CD4-positive, CD25-positive, alpha-beta regulatory T cell (primary cell): ENCODE measurements at regions not wholly inside any gene's neighbourhood (a gene's known extent, or its start where the extent isn't known, plus 50 kb on each side); places are given as distances from the start of the nearest gene placed in this dataset.

Source experiments
- ATAC-seq, 2 donors: fragments of 150-1000 bp; cut with Tn5 transposase; one replicate each; pipeline ENCODE4 v1.10.0; 2021; ENCODE audit warnings: low read depth in 2 of 2, moderate number of reproducible peaks in 2 of 2, moderate library complexity in 1 of 2
- DNase-seq, 3 donors: peaks; one replicate each; pipeline versions ENCODE4 v3.0.0 to v3.0.0-alpha.2; 2012 to 2022; ENCODE audit warnings: mixed read lengths in 1 of 3
- H3K27ac ChIP-seq: one replicate; pipeline ENCODE4 v1.7.0; 2013; ENCODE audit warnings: mild to moderate bottlenecking, low read length; ENCODE audit not compliant: insufficient read depth, poor library complexity, severe bottlenecking
- H3K27me3 ChIP-seq: one replicate; pipeline ENCODE4 v1.7.0; 2013; ENCODE audit warnings: low read length; ENCODE audit not compliant: control insufficient read depth, insufficient read depth
- H3K36me3 ChIP-seq: one replicate; pipeline ENCODE4 v1.7.0; 2013; ENCODE audit warnings: mild to moderate bottlenecking, low read length, moderate library complexity; ENCODE audit not compliant: control insufficient read depth, insufficient read depth
- H3K4me1 ChIP-seq: 2 replicates; pipeline ENCODE4 v1.7.0; 2013; ENCODE audit warnings: mild to moderate bottlenecking, low read length; ENCODE audit not compliant: insufficient read depth, control insufficient read depth, poor library complexity, severe bottlenecking
- H3K4me3 ChIP-seq: one replicate; pipeline ENCODE4 v1.7.0; 2013; ENCODE audit warnings: low read depth, mild to moderate bottlenecking, low read length, moderate library complexity
- H3K9me3 ChIP-seq, 2 experiments: 1 replicate in 1 of 2; 2 replicates in 1 of 2; pipeline ENCODE4 v1.7.0; 2013; ENCODE audit warnings: low read length in 2 of 2, mild to moderate bottlenecking in 1 of 2, moderate library complexity in 1 of 2; ENCODE audit not compliant: control insufficient read depth in 2 of 2
- H3K27ac Mint-ChIP-seq, 3 donors: one replicate each; pipeline ENCODE4 v1.8.0; 2020 to 2022; ENCODE audit warnings: mild to moderate bottlenecking in 3 of 3, mixed read lengths in 3 of 3, moderate library complexity in 2 of 3
- H3K27me3 Mint-ChIP-seq: one replicate; pipeline ENCODE4 v1.8.0; 2022; ENCODE audit warnings: mild to moderate bottlenecking, mixed read lengths
- H3K36me3 Mint-ChIP-seq: one replicate; pipeline ENCODE4 v1.8.0; 2020; ENCODE audit warnings: mixed read lengths
- H3K4me1 Mint-ChIP-seq, 4 donors: one replicate each; pipeline ENCODE4 v1.8.0; 2020 to 2022; ENCODE audit warnings: mixed read lengths in 4 of 4, mild to moderate bottlenecking in 1 of 4
- H3K4me3 Mint-ChIP-seq, 4 donors: one replicate each; pipeline ENCODE4 v1.8.0; 2020 to 2022; ENCODE audit warnings: mild to moderate bottlenecking in 4 of 4, mixed read lengths in 4 of 4, moderate library complexity in 3 of 4
- H3K9me3 Mint-ChIP-seq, 7 donors: one replicate each; pipeline ENCODE4 v1.8.0; 2020 to 2022; ENCODE audit warnings: mixed read lengths in 7 of 7, mild to moderate bottlenecking in 3 of 7, moderate library complexity in 2 of 7

DNA sequence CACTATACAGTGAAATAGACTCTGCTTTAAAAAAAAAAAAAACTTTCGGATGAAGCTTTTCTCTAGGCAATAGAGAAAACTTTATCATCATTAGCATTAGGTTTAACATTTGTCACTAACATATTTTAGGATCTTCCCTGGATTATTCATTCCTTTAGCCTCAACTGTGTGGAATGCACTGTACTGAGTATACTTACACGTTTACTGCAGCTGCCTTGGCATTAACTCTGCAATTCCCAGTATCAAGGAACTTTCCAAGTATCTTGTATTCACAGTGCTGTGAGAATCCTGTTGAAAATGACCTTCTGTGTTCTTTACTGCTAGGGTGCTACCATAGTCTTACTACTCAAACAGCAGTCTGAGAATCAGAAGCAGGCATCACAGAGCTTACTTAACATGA is 328.2 kb upstream of the COL3A1 start:
- H3K4me1 Mint-ChIP-seq, result no peaks in the 10 kb centered on the region
- peaks cover 0 to 8% (median 4%) of the 10 kb centered on the region in 7 donors for H3K9me3 Mint-ChIP-seq
- Histone ChIP-seq H3K9me3 (no peaks in the 10 kb centered on the region), H3K27ac (no peak overlapping the region), H3K4me1 (no peaks in the 10 kb centered on the region), H3K27me3 (no peaks in the 10 kb centered on the region), H3K36me3 (no peaks in the 10 kb centered on the region), H3K4me3 (no peak overlapping the region)
- H3K27me3 Mint-ChIP-seq, result no peaks in the 10 kb centered on the region
- H3K4me3 Mint-ChIP-seq, result no peak overlapping the region
- DNase-seq, result no peak
- H3K27ac Mint-ChIP-seq, result no peak overlapping the region
- ATAC-seq, result no peak
- H3K36me3 Mint-ChIP-seq, result no peaks in the 10 kb centered on the region

DNA sequence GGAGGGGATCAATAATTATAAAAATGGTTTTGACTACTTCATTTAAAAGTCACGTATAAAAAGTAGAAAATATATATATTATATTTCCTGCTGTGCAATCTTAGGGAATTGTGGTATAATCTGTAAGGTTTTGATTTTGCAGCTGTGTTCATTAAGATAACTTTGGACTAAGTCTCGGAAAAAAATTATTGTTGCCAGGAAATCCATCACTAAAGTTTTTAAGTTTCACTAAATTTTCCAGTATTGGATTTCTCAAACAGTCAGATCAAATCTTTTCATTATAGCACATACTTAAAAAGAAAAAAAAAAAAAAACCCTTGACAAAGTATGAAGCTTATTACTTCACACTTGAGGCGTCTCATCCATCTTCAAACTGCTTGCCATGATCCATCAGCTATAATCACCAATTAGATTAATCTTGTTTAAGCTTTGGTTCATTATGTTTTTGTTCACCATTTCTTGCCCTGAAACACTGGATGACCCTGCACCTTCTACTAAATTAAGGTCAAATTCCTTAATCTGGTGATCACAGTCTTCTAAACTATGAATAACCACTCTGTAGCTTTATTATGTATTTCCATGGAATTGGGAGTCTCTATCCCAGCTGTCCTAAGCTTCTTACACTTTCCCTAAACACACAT is 326.6 kb upstream of the COL3A1 start:
- Mint-ChIP-seq H3K4me1 (no peaks in the 10 kb centered on the region), H3K9me3 (peaks cover 0 to 13% (median 4%) of the 10 kb centered on the region in 7 donors), H3K4me3 (no peak overlapping the region), H3K36me3 (no peaks in the 10 kb centered on the region), H3K27ac (no peak overlapping the region), H3K27me3 (no peaks in the 10 kb centered on the region)
- H3K4me3 ChIP-seq, result no peak overlapping the region
- no peaks in the 10 kb centered on the region for H3K27me3 ChIP-seq
- no peak overlapping the region for H3K27ac ChIP-seq
- H3K4me1 ChIP-seq, result no peaks in the 10 kb centered on the region
- H3K36me3 ChIP-seq, result no peaks in the 10 kb centered on the region
- H3K9me3 ChIP-seq, result no peaks in the 10 kb centered on the region
- DNase-seq (no peak), ATAC-seq (no peak)

DNA sequence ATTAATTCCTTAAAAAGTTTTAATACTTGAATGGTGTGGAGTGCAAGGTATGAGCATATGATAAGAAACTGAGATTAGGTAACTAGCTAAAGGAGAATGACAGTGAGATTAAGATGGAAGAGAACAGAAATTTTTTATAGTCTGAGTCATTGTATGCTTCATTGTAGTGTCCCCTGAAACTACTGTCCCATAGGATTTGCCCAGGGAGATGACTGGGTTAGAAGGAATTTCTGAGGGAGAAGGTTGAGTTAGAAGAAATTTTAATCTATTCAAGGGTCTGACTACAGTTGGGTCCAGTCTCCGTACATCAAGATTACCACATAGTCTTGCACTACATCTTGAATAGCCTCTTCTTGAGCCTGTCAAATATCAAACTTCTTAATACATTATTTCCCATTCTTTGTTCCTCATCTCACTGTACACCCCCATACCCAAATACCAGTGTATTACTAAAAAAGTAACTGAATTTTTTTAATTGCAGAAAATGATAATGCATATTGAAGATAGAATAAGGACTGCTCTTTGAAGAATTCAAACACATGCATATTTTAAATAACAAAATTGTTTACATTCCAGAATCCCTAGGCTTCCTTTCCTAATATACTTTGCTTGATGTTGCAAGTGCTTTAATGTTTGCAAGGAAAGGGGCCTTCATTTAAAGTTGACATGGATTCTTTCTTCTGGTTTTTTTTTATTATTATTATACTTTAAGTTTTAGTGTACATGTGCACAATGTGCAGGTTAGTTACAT is 314.3 kb upstream of the COL3A1 start:
- H3K36me3 Mint-ChIP-seq, result no peaks in the 10 kb centered on the region
- H3K9me3 Mint-ChIP-seq, result peaks cover 0 to 5% (median 0%) of the 10 kb centered on the region in 7 donors
- no peak for ATAC-seq
- Histone ChIP-seq H3K27ac (no peak overlapping the region), H3K36me3 (no peaks in the 10 kb centered on the region), H3K9me3 (no peaks in the 10 kb centered on the region), H3K4me3 (no peak overlapping the region), H3K4me1 (no peaks in the 10 kb centered on the region), H3K27me3 (no peaks in the 10 kb centered on the region)
- DNase-seq, result no peak
- no peak overlapping the region for H3K4me3 Mint-ChIP-seq
- H3K27ac Mint-ChIP-seq, result no peak overlapping the region
- H3K27me3 Mint-ChIP-seq, result no peaks in the 10 kb centered on the region
- no peaks in the 10 kb centered on the region for H3K4me1 Mint-ChIP-seq

DNA sequence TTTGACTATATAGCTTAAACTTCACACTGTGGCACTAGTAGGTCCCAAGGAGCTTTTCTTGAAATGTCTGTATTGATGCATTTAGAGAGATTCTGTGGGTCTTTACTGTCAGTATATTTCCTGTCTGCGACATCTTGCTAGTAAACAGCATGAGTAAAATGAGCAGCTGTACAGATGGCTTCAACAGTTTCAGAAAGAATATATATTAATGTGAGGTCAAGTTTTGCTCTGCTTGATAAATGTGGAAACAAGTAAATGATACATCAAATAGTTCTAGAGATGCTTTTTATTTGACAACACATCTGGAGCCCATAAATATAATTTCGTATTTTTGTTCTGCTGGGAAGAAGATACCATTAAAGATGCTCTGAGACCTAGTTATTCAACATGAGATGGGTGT is 310.9 kb upstream of the COL3A1 start:
- ATAC-seq, result no peak
- H3K9me3 ChIP-seq, result peaks cover 0 to 1% of the 10 kb centered on the region in 2 experiments

DNA sequence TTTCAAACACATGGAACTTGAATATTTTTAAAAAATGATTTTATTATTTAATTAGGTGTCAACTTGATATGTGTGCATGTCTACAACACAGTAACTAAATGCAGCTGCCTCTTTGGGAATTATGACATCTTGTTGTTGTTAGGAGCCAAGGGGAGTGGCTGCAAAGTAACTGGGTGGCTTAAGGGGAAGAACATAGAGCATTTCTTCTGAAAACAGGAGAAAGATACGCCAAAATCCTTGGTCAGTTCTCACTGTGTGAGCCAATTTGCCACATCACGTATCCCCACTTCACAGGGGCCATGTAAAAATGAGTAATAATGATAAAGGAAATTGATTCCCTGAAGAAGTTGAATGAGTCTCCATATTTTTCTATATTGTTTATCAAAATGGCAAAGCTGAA is 309.8 kb upstream of the COL3A1 start:
- H3K27ac ChIP-seq, result no peak overlapping the region
- no peaks in the 10 kb centered on the region for H3K27me3 ChIP-seq
- H3K36me3 ChIP-seq, result no peaks in the 10 kb centered on the region
- Mint-ChIP-seq H3K27me3 (no peaks in the 10 kb centered on the region), H3K4me3 (no peak overlapping the region), H3K9me3 (peaks cover 0 to 3% (median 2%) of the 10 kb centered on the region in 7 donors), H3K27ac (no peak overlapping the region), H3K36me3 (no peaks in the 10 kb centered on the region), H3K4me1 (no peaks in the 10 kb centered on the region)
- H3K4me1 ChIP-seq, result no peaks in the 10 kb centered on the region
- H3K4me3 ChIP-seq, result no peak overlapping the region
- DNase-seq (no peak), ATAC-seq (no peak)
- peaks cover 0 to 1% of the 10 kb centered on the region in 2 experiments for H3K9me3 ChIP-seq

More for the DNA sequence above, 310.9 kb upstream of the COL3A1 start:
- H3K36me3 ChIP-seq, result no peaks in the 10 kb centered on the region
- no peaks in the 10 kb centered on the region for H3K27me3 ChIP-seq
- Mint-ChIP-seq H3K36me3 (no peaks in the 10 kb centered on the region), H3K9me3 (peaks cover 0 to 3% (median 0%) of the 10 kb centered on the region in 7 donors), H3K27me3 (no peaks in the 10 kb centered on the region), H3K27ac (no peak overlapping the region), H3K4me3 (no peak overlapping the region), H3K4me1 (no peaks in the 10 kb centered on the region)
- no peak overlapping the region for H3K4me3 ChIP-seq
- H3K27ac ChIP-seq, result no peak overlapping the region
- H3K4me1 ChIP-seq, result no peaks in the 10 kb centered on the region
- DNase-seq, result no peak

DNA sequence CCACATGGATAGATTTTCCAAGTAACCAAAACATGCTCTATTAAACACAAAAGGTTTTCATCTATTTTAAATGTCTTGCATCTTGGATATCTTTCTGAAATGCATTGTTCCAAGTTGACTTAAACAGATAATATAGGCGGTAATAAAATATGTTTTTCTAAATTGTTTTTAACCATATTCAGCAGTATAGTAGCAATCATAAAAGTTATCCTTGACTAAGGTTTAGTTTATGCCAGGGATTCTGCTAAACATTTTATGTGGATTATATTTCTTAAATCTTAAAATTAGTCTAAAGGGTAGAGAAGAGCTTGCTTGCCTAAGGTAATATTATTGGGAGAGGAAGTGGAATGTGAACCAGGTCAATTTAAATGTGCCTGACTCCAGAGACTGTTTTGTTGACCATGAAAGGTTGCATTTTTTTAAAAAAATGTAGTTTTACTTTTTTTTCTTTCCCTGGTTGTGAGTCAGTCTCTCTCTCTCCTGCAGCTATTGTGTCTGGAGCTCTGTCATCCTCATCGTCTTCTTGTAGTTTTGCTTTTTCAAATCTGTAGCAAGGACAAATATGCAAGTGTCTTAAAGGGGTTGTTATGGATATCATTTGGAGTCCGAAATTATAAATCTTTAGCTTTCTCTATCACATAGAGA is 309.1 kb upstream of the COL3A1 start:
- no peaks in the 10 kb centered on the region for H3K4me1 Mint-ChIP-seq
- H3K4me3 ChIP-seq, result no peak overlapping the region

DNA sequence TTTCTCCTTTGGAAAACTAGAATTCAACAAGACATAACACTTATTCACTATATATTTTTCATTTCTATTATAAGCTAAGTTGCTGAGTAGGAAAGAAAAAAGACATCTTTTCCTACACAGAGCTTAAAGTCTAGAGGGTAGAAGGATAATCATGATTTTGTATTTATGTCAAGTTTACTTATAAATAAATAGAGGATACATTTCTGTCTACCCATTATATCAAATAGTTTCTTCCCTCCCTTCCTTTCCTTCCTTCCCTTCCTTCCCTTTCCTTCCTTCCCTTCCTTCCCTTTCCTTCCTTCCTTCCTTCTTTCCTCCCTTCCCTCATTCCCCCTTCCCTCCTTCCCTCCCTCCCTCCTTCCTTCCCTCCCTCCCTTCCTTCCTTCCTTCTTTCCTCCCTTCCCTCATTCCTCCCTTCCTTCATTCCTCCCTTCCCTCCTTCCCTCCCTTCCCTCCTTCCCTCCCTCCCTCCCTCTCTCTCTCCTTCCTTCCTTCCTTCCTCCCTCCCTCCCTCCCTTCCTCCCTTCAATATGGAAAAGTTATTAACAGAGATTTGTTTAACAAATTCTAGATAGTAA is 308.4 kb upstream of the COL3A1 start:
- no peak overlapping the region for H3K4me3 ChIP-seq
- Mint-ChIP-seq H3K36me3 (no peaks in the 10 kb centered on the region), H3K4me3 (no peak overlapping the region), H3K4me1 (no peaks in the 10 kb centered on the region), H3K27me3 (no peaks in the 10 kb centered on the region), H3K27ac (no peak overlapping the region), H3K9me3 (peaks cover 0 to 4% (median 2%) of the 10 kb centered on the region in 7 donors)
- ATAC-seq, result no peak
- H3K9me3 ChIP-seq, result peaks cover 0 to 1% of the 10 kb centered on the region in 2 experiments
- H3K27me3 ChIP-seq, result no peaks in the 10 kb centered on the region
- no peaks in the 10 kb centered on the region for H3K4me1 ChIP-seq
- no peaks in the 10 kb centered on the region for H3K36me3 ChIP-seq
- DNase-seq, result no peak
- H3K27ac ChIP-seq, result no peak overlapping the region

More for the DNA sequence above, 309.1 kb upstream of the COL3A1 start:
- Histone ChIP-seq H3K36me3 (no peaks in the 10 kb centered on the region), H3K9me3 (peaks cover 0 to 1% of the 10 kb centered on the region in 2 experiments), H3K27me3 (no peaks in the 10 kb centered on the region), H3K4me1 (no peaks in the 10 kb centered on the region), H3K27ac (no peak overlapping the region)
- no peaks in the 10 kb centered on the region for H3K27me3 Mint-ChIP-seq
- no peak for ATAC-seq
- no peak overlapping the region for H3K4me3 Mint-ChIP-seq
- no peak for DNase-seq
- no peak overlapping the region for H3K27ac Mint-ChIP-seq
- peaks cover 0 to 4% (median 2%) of the 10 kb centered on the region in 7 donors for H3K9me3 Mint-ChIP-seq
- H3K36me3 Mint-ChIP-seq, result no peaks in the 10 kb centered on the region
